ENCODE measurements at regions not wholly inside any gene's neighbourhood (a gene's known extent, or its start where the extent isn't known, plus 50 kb on each side); places are given as distances from the start of the nearest gene placed in this dataset.

DNA sequence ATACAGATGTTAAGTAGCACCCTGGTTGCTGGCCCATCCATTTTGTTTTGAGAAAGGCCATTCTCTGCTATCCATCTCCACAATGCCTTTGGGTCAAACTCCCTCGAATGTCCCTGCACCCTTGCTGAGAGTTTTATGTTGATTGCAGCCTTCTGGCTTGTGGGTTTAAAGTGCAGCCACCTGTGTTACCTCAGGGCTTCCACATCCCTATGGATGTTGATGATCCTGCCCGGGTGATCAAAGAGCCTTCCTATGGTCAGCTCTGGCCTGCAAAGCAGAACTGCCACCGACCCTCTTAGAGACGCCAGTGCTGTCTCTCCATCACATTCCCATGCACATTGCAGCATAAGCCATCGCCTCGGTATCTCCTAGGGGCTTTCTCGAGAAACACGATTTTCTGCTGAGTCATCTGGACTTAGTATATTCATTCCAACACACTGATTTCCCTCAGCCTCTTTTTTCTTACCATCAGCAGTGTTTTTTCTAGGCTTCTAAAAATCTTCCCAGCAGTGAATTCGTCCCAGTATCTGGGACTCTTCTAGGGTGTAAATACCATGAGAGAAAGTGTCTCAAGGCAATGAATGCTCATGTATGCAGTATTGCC is 585.7 kb upstream of the TMEM132C start:
- DNase-seq (ENCODE audit: low spot score): no peak

DNA sequence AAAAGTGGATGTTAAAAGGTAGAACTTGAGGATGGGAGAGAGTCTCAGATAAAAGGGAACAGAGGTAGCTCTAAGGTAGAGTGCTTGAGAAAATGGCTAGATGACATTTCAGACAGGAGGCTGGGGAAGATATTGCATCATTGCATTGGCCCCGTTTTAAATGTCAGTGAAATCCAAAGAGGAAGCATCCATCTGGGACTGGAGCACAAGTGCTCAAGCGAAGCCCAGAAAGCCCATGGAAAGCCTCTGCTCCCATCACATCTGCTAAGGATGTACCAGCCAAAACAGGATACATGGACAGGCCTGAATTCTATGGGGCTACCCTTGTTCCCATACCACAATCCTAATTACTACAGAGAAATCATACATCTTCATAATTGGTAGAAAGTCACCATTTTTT is 581.5 kb upstream of the TMEM132C start:
- DNase-seq (ENCODE audit: low spot score): no peak

DNA sequence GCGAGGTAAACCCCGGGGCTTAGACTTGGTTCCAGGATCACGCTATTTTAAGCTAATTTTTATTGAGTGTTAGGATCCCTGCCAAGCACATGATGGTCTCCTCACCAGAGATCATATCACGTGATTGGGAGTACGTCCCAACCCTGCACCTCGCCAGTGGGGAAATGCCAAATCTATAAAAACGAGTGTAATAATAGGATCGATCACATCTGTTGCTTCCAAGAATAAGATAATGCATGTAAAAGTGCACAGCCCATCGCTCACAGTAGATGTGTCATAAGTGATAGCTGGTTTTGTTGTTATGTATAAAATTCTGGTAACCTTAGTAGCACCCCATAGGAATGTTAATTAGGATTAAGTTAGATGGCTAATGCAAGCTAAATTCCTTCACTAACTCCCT is 581.0 kb upstream of the TMEM132C start:
- no peak for DNase-seq (ENCODE audit: low spot score)

DNA sequence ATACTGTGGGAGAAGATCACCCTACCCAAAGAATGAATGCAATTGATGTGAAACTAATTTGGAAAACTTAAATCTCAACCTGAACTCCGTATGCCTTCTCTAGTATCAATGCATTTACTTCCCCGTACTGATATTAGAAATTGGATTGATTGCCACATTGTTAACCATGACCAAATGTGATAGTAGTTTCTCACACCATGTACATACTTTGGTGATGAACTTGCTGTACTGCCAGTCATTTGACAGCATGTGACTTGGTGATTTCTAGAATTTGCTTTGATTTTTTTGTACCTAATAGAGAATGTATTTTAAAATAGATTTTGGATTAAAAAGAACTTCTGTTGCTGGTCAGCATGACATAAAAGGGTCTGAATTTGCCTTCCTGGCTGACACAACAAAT is 579.8 kb upstream of the TMEM132C start:
- DNase-seq (ENCODE audit: low spot score): no peak

DNA sequence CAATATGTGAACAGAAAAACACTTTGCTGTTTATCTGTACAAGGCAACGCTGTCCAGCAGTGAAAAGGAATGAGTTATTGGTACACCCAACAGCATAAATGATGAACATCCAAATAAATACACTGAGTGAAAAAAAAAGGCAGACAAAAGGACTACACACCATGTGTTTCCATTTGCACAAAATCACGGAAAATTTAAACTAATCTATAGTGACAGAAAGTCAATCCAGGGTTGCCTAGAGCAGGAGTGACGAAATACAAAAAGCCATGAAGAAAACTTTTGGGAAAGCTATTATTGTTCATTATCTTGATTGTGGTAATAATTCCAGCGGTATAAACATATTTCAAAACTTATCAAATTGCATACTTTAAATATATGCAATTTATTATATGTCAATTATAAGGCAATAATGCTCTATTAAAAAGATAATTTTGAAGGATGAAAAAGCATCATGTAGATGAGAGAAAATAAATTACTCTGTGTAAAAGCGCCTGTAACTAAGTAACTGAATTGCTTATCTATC is 578.0 kb upstream of the TMEM132C start:
- no peak for DNase-seq (ENCODE audit: low spot score)

DNA sequence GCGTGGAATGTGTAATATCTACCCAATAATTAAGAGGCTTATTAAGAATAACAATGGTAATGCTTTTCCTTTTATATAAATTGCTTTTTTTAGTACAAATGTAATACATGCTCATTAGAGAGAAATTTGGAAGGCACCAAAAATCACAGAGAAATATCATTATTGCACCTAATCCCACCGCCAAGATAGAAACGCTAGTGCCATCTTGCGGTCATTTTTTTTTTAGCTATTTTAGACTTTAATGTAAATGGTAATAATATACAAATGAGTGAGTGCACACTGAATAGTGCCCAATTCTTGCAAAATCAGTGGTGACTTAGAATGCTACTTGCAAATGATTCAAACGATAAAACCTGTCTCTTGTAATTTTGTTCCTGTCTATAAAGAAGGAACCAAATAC is 576.8 kb upstream of the TMEM132C start:
- no peak for DNase-seq (ENCODE audit: low spot score)

DNA sequence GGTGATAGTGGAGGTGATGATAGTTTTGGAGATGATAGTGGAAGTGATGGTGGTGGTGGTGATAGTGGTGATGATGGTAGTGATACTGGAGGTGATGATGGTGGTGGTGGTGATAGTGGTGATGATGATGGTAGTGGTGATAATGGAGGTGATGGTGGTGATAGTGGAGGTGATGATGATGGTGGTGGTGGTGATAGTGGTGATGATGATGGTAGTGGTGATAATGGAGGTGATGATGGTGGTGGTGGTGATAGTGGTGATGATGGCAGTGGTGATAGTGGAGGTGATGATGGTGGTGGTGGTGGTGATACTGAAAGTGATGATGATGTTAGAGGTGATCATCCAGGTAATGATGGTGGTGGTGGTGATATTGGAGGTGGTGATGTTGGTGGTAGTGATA is 570.0 kb upstream of the TMEM132C start:
- DNase-seq (ENCODE audit: low spot score): no peak

DNA sequence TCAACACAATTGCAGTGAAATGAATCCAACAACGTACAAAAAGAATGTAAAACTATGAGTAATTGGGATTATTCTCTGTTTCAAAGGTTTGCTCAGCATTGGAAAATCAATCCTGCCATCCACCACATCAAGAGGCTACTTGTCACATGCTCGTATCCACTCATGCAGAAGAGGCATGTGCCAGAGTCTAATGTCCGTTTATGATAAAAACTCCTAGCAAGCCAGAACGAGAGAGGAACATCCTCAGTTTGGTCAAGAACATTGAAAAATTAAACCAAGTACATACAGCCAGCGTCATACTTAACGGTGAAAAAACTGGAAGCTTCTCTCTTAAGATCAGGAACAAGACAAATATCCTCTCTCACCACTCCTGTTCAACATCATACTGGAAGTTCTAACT is 563.9 kb upstream of the TMEM132C start:
- no peak for DNase-seq (ENCODE audit: low spot score)

DNA sequence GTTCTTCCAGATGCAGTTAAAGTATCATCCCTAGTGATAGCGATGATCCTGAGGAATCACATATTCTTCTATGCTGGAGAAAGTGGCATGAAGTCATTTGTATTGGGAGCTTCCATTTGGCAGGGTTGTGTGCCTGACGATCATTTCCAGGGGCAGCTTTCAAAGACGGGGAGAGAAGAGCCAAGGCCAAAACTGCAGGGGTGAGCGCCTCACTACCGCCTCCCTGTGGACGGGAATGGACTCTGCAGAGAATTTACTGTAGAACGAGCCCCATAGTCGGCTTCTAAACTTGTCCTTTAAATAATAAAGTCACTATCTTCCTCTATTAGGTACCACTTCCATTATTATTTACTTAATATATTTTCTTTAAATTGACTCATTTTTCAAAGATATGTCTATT is 555.9 kb upstream of the TMEM132C start:
- DNase-seq (ENCODE audit: low spot score): no peak

DNA sequence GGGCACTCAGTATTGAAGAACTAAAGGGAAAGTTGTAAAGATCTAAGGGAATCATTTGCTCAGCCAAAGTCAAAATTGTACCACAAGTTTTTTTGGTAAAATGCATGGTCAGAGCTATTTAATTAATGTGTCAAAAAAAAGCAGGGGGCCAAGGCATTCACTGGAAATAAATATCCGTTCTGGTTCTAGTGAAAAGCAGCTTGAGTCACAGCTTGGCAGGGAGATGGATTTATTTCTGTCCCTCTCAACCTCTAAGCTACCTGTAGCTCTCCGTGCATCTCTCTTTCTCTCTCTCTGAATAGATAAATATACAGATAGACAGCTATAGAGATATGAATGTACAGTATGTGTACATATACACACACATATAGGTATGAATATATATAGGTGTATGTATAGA is 554.4 kb upstream of the TMEM132C start:
- no peak for DNase-seq (ENCODE audit: low spot score)

DNA sequence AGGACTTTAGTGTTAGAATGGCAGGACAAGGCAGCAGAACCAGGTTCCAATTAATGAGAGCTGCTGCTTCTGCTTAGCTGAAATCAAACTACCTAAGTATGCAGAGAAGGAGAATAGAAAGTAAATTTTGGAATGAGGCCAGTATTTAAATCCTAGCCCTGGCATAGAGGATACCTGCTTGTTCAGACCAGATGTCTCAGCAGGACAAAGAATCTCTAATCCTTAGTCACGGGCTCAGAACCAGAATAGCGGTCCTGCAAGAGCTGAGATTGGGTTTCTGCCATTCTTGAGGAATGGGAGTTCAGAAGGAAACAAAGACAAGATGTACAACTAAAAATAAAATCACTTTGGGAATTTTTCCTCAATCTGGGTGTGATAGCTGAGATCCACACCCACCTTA is 550.8 kb upstream of the TMEM132C start:
- DNase-seq (ENCODE audit: low spot score): no peak

DNA sequence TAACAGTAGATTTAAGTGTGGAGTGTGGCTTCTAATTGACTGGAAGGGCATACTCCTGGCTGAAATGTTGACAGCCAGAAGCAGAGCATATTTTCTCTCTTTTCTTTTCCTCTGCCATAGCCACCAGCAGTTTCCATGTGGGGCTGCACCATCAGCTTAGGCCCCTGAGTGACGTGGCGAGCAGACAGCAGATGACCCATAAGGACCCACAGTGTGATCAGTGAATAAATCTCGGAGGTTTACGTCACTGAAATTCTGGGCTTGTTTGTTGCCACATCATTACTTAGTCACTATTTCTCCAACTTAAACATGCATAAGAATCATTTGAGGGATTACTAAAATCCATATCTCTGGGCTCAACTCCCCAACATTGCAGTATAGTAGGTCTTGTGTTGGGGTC is 549.7 kb upstream of the TMEM132C start:
- no peak for DNase-seq (ENCODE audit: low spot score)

DNA sequence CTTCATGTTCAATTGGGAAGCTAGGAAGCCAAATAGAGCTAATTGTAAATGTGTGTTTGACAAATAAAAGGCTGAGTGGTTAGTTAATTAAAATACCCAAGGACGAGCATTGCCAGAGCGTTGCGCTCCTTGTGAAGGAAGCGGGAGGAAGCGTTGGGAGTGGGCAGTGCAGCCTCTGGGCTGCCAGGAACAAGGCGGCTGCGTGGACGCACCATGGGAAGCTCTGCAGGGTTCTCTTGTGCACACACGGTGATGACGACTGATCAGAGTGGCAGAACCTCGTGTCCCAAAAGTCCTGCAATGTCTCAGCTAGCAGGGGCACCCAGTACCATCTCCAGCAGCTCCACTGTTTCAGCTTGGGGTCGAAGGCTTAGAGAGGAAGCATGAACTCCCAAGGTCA is 546.6 kb upstream of the TMEM132C start:
- DNase-seq (ENCODE audit: low spot score): no peak

DNA sequence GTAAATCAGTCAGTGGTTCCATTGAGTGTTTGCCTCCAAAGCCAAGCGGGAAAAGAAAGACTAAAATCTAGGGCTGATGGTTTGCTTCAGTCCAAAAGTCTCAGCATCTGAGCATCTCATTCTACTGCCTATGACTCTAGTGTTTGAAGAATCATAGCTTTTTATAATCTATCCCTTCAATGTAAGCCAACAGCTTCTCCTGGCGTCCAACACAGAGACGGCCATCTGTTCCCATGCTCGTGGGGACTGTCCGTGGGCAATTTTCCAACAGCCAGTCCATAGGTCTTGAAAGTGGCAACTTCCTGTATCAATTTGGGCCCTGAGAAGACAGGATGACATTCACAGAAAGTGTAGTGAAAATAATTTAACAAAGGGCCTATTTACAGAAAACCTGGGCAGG is 544.4 kb upstream of the TMEM132C start:
- DNase-seq (ENCODE audit: low spot score): no peak

DNA sequence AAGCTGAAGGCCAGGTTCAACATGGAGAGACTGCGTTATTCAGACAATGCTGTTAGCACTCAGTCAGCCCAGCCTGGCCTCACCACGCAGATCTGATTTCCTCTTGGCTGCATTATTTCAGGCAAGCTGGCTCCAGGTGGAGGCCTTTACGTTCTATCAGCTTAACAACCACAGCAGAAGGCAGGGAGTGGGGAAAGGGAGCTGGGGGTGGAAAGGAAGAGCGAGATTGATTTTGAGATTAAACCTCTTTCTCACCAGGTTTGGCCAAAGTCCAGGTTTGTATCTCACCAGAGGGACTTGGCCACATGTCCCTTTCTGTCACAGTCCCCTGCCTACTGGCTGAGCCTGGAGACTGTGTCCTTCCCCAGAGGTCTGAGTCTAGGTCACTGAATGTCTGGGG is 543.7 kb upstream of the TMEM132C start:
- no peak for DNase-seq (ENCODE audit: low spot score)

DNA sequence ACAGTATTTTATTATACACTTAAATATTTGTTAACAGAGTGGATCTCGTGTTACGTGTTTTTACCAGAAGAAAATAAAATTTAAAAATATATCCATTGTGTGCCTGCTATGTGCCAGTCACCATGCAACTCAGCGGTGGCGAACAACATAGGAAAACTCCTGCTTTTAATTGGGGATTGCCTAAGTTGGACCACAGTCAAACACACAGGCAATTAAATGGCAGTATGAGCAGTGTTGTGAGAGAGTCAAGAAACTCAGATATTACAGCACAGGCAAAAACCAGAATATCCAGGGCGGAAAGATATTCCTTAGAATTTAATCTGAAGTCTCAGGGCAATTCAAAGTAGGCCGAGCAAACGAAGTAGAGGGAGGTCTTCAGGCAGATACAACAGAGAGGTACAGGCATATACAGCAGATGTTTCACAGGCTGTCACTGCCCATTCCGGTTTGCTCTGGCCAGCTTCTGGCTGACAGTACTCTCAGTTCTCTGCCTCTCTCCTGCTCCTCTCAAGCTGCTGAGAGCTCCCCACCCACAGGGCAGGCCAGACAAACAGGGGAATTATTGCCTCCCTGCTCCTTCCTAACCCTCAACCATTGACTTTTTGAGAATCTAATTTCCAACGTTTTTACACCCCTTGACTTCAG is 540.2 kb upstream of the TMEM132C start:
- no peak for DNase-seq (ENCODE audit: low spot score)

DNA sequence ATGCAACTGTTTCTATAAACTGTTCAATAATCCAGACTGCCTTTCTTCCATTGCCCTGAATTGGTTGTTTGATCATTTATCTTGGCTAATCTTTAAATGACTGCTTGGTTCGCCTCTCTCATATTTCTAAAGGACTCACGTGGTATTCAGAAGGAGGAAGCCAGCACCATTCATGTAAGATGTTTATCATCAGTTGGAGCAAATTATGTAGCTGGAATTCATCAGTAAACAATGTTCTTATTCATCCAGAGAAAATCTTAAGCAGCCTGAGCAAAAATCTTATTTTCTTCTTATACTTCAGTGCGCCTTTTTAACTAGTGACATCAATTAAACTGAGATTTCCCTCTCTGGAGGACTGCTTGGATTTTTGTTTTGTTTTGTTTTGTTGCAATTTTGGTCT is 538.7 kb upstream of the TMEM132C start:
- no peak for DNase-seq (ENCODE audit: low spot score)

DNA sequence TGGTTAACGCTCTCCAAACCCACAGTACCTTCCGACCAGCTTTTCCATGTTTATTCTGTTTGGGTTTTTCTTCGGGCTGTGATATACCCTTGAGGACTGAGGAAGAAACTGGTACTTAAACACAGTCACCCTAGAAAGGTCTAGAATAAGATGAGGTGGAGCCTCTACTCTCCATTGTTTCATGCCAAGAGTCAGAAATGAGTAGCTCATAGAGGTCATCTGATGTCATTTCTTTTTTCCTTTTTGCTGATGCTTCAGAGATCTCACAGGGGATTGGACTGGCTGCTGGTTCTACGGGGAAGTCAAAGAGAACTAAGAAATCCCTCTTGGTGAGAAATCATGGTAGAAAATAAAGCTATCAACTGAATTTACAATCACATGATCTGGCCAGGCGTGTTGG is 538.2 kb upstream of the TMEM132C start:
- DNase-seq (ENCODE audit: low spot score): no peak

DNA sequence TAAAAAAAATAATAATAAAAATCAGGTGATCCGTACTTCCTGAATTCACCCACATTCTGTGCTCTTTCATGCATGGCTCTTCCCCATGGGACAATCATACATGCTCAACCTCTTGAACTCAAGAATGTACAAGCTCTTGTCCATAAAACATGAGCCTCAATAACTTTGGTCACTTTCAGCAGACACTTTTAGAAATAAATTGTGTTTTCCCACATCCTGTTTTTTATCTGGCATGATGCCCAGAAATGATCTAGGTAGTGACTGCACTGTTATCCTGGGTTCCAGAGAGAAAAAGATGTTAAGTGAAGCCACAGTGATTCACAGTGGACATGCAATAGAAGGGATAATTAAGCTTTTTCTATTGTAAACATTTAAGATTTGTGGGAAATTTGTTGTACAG is 537.6 kb upstream of the TMEM132C start:
- DNase-seq (ENCODE audit: low spot score): no peak

DNA sequence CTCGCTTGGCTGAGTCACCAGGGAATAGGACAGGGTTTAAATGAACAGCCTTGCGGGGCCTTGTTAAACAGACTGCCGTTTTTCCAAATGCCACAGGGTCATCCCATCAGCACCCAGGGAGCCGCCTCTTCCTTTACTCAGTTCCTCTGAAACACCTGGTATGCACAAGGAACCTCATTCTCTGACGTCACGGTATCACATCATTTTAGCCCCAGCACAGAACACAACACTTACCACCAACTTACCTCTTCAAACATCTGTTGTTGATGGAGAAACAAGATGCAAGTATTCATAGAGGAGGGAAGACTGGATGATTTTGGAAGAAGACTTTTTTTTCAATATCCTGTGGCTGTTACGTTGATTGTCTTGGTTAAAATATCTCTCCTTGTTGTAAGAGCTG is 535.3 kb upstream of the TMEM132C start:
- no peak for DNase-seq (ENCODE audit: low spot score)

DNA sequence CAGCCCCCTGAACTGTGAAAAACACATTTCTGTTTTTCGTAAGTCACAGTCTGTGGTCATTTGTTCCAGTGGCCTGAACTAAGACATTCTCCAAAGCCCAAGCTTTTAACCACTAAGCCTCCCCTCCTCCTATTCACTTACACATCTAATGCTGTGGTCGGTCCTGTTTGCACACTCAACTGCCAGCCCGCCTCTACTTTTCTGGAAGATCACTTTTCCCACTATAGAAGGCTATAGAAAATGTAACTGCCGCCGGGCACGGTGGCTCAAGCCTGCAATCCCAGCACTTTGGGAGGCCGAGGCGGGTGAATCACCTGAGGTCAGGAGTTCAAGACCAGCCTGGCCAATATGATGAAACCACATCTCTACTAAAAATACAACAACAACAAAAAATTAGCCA is 524.7 kb upstream of the TMEM132C start:
- no peak for DNase-seq (ENCODE audit: low spot score)

DNA sequence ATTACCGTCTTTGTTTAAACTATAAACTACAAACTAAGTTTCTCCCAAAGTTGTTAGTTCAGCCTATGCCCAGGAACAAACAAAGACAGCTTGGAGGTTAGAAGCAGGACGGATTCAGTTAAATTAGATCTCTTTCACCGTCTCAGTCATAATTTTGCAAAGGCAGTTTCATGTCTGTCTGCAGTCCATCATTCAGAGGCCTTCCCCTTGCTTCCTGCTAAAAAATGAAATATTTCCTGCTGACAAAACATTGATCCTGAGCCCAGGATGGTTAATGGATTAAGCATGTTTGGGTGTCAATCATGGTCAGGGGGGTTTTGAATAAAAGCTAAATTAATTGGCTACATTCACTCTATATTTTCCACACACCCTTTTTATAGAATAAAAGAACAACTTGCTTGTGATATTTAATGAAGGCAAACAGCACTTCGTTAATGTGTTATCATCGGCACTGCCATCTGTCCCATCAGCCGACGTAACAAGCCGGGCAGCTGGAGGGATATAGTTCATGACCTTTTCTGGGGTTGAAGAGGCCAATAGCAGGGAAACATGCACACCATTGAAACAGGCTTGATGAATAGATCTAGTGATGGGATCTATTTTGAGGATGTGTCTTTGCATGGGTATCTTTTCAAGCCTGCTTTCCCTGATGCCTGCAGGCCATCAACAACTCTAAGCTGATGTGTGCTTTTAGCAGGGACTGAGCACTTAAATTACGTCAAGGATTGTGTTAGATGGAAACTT is 521.3 kb upstream of the TMEM132C start:
- no peak for DNase-seq (ENCODE audit: low spot score)

DNA sequence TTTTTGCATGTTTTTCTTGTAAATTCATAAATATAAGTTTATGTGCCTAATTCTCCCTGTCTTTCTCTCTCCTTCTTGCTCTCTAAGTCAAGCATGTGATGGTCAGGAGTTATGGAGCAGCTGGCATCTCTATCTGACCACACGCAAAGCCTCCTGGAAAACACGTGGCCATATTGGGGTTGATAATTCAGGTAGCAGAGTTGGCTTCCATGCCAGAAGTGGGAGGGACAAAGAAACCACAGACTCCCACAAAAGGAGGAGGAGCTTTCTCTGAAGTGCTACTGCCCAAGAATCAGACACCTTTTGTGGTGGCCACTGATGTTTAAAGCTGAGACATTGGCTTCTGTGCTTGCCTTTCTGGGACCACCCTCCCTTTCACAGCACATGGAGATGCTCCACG is 517.6 kb upstream of the TMEM132C start:
- no peak for DNase-seq (ENCODE audit: low spot score)

Measured in hematopoietic multipotent progenitor cell treated with erythropoietin and hydrocortisone succinate and interleukin-3 and kit ligand, for 17 days (in vitro differentiated cells).